ENCODE measurements at regions not wholly inside any gene's neighbourhood (a gene's known extent, or its start where the extent isn't known, plus 50 kb on each side); places are given as distances from the start of the nearest gene placed in this dataset.
"Not testable (repeated sequence)": the region's sequence is repeated elsewhere in the genome, so short reads cannot be mapped to it uniquely, and the experiment has no call there.

DNA sequence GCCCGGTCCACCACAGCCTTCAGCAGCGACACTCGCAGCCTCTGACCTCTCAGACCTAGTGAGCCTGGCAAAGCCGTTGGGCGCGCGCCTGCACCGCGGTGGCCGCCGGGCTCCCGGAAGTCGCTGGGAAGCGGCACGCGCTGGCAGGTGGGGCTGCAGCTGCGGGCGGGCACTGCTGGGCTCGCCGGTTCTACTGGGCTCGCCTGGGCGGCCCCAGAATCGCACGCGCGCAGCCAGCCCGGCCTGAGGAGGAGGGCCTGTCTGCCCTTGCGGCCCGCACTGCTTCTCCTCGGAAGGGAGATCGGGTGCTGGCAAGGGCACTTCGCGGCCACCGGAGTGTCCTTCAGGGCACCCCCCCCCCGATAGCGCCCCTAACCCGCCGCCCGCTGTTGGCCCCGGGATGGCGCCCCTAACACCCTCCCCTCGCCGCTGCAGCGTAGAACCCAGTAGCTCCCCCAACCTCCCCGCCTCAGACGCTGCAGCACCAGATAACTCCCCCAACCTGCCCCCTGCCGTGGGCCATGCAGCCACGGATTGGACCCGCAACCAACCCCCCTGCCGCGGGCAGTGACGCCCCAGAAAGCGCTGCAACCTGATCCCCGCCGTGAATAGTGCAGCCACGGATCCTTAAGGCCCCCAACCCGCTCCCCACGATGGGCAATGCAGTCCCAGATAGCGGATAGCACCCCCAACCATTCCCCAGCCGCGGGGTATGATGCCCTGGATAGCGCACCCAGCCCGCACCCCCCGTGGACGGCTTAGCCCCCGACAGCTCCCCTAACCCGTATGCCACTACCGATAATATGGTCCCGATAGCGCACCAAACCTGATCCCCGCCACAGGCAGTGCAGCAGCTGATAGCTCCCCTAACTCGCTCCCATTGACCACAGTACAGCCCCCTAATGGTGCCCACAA, 306.5 kb downstream of the TUBA3C start:
- H3K4me1 Mint-ChIP-seq (ENCODE audit: low read depth); H3K27ac Mint-ChIP-seq; DNase-seq; H3K27me3 Mint-ChIP-seq (ENCODE audit: insufficient read depth); H3K4me3 Mint-ChIP-seq; H3K36me3 Mint-ChIP-seq (ENCODE audit: low read depth): not testable (repeated sequence)
- peaks cover 17% of the 10 kb centered on the region for H3K9me3 Mint-ChIP-seq

DNA sequence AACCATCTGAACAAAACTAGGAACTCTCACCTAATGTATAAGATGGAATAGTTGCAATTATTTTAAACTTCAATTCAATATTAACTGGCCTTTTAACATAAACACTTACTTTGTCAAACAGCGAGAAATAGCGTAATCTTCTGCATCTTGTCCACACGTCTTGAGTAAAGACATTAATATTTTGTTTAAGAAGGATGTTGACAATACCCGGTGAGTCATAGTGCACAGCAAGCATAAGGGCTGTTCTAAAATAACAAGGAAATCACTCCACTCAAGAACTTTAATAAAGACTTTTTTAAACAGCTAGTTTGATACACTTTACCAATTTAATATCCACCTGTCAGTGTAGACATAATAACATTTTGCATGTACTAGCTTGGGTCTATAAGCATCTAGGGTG, 311.1 kb downstream of the TUBA3C start:
- not testable (repeated sequence) for H3K9me3 Mint-ChIP-seq; H3K27me3 Mint-ChIP-seq (ENCODE audit: insufficient read depth); H3K36me3 Mint-ChIP-seq (ENCODE audit: low read depth); H3K27ac Mint-ChIP-seq; H3K4me3 Mint-ChIP-seq; H3K4me1 Mint-ChIP-seq (ENCODE audit: low read depth); DNase-seq

DNA sequence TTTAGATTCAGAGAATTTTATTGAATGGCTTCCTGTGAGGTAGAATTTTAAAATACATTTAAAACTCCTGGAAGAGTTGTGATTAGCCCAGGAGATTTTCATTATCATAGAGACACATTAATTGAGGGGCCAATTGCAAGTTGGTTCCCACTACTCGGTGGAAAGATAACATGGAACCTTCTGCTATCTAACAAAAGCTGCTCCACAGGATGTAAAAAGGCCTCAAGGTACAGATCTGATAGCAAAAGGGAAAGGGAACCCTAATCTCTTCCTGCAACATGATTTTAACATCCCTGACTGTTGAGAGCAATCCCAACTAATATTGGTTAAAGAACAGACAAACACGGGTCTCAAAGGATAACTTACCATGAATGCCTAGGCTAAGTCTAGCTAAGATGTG, 312.3 kb downstream of the TUBA3C start:
- H3K36me3 Mint-ChIP-seq (ENCODE audit: low read depth); H3K27me3 Mint-ChIP-seq (ENCODE audit: insufficient read depth); H3K27ac Mint-ChIP-seq; DNase-seq; H3K4me1 Mint-ChIP-seq (ENCODE audit: low read depth); H3K4me3 Mint-ChIP-seq; H3K9me3 Mint-ChIP-seq: not testable (repeated sequence)

DNA sequence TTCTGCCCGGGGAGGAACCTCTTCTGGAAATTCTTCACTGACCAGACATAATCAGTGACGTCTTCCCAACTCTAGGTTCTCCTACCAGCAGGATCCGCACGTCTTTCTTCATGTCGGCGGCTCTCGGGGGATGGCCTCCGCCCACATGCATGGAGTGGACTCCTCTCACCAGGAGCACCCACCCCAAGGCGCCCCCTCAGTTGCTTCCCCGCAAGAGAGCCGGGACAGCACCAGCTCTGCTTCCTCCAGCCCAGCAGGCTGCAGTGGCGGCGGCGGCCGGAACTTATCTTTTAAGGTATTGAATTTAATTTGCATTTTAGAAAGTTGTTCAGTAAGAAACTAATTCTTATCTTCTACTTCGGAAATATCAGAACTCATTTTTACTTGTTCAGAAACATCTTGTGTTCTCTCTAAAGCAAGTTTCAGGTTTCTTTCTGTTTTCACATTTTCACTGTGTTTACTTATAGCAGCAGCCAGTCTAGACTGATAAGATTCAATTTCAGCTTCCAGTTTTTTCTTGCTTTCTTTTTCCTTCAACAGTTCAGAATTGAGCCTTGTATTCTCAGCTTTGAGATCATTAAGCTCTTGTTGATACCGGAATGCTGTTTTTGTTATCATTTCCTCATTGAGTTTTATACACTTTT, 343.5 kb downstream of the TUBA3C start:
- peaks cover 35% of the 10 kb centered on the region for H3K9me3 Mint-ChIP-seq
- H3K27ac Mint-ChIP-seq; H3K36me3 Mint-ChIP-seq (ENCODE audit: low read depth); H3K4me1 Mint-ChIP-seq (ENCODE audit: low read depth); H3K4me3 Mint-ChIP-seq; DNase-seq; H3K27me3 Mint-ChIP-seq (ENCODE audit: insufficient read depth): not testable (repeated sequence)

DNA sequence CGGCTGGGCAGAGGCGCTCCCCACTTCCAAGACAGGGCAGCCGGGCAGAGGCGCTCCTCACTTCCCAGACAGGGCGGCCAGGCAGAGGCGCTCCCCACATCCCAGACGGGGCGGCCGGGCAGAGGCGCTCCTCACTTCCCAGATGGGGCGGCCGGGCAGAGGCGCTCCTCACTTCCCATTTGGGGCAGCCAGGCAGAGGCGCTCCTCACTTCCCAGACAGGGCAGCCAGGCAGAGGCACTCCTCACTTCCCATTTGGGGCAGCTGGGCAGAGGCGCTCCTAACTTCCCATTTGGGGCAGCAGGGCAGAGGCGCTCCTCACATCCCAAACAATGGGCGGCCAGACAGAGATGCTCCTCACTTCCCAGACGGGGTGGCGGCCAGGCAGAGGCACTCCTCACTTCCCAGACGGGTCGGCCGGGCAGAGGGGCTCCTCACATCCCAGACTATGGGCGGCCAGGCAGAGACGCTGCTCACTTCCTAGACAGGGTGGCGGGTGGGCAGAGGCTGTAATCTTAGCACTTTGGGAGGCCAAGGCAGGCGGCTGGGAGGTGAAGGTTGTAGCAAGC, 344.4 kb downstream of the TUBA3C start:
- H3K27ac Mint-ChIP-seq; H3K27me3 Mint-ChIP-seq (ENCODE audit: insufficient read depth); H3K4me1 Mint-ChIP-seq (ENCODE audit: low read depth); H3K36me3 Mint-ChIP-seq (ENCODE audit: low read depth); H3K4me3 Mint-ChIP-seq; DNase-seq: not testable (repeated sequence)
- peaks cover 32% of the 10 kb centered on the region for H3K9me3 Mint-ChIP-seq

DNA sequence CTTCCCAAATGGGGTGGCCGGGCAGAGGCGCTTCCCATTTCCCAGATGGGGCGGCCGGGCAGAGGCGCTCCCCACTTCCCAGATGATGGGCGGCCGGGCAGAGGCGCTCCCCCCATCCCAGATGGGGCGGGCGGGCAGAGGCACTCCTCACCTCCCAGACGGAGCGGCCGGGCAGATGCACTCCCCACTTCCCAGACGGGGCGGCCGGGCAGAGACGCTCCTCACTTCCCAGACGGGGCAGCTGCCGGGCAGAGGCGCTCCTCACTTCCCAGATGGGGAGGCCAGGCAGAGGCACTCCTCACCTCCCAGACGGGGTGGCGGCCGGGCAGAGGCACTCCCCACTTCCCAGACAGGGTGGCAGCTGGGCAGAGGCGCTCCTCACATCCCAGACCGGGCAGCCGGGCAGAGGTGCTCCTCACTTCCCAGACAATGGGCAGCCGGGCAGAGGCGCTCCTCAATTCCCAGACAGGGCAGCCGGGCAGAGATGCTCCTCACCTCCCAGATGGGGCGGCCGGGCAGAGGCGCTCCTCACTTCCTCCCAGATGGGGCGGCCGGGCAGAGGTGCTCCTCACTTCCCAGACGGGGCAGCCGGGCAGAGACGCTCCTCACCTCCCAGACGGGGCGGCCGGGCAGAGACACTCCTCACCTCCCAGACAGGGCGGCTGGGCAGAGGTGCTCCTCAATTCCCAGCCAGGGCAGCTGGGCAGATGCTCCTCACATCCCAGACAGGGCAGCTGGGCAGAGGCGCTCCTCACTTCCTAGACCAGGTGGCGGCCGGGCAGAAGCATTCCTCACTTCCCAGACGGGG, 345.0 kb downstream of the TUBA3C start:
- H3K9me3 Mint-ChIP-seq, result peaks cover 31% of the 10 kb centered on the region
- not testable (repeated sequence) for H3K27me3 Mint-ChIP-seq (ENCODE audit: insufficient read depth); H3K27ac Mint-ChIP-seq; H3K36me3 Mint-ChIP-seq (ENCODE audit: low read depth); DNase-seq; H3K4me1 Mint-ChIP-seq (ENCODE audit: low read depth); H3K4me3 Mint-ChIP-seq

DNA sequence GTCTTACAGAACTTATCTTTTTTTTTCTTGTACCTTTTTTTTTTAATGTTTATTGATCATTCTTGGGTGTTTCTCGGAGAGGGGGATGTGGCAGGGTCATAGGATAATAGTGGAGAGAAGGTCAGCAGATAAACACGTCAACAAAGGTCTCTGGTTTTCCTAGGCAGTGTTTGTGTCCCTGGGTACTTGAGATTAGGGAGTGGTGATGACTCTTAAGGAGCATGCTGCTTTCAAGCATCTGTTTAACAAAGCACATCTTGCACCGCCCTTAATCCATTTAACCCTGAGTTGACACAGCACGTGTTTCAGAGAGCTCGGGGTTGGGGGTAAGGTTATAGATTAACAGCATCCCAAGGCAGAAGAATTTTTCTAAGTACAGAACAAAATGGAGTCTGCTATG, 345.9 kb downstream of the TUBA3C start:
- not testable (repeated sequence) for H3K4me1 Mint-ChIP-seq (ENCODE audit: low read depth); H3K36me3 Mint-ChIP-seq (ENCODE audit: low read depth); H3K27ac Mint-ChIP-seq; DNase-seq; H3K4me3 Mint-ChIP-seq; H3K27me3 Mint-ChIP-seq (ENCODE audit: insufficient read depth)
- H3K9me3 Mint-ChIP-seq, result peaks cover 30% of the 10 kb centered on the region

DNA sequence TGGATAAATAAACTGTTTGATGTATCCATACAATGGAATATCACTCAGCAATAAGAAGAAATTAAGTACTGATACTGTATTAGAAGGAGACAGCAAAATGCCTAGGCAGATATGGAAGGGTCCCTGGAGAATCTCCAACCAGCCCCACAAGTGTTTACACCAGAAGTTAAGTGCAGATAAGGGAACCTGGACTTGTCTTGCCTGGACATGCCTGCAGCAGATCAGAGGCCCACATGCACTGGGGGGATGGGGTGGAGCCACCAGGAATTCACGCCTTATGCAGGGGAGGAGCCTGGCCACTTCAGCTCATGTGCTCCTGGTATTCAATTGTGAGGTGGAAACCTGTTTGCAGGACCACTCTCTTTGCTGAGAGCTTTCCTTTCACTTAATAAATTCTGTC, 356.9 kb downstream of the TUBA3C start:
- not testable (repeated sequence) for H3K4me3 Mint-ChIP-seq; DNase-seq; H3K36me3 Mint-ChIP-seq (ENCODE audit: low read depth); H3K27me3 Mint-ChIP-seq (ENCODE audit: insufficient read depth); H3K27ac Mint-ChIP-seq; H3K4me1 Mint-ChIP-seq (ENCODE audit: low read depth)
- H3K9me3 Mint-ChIP-seq, result peaks cover 17% of the 10 kb centered on the region

DNA sequence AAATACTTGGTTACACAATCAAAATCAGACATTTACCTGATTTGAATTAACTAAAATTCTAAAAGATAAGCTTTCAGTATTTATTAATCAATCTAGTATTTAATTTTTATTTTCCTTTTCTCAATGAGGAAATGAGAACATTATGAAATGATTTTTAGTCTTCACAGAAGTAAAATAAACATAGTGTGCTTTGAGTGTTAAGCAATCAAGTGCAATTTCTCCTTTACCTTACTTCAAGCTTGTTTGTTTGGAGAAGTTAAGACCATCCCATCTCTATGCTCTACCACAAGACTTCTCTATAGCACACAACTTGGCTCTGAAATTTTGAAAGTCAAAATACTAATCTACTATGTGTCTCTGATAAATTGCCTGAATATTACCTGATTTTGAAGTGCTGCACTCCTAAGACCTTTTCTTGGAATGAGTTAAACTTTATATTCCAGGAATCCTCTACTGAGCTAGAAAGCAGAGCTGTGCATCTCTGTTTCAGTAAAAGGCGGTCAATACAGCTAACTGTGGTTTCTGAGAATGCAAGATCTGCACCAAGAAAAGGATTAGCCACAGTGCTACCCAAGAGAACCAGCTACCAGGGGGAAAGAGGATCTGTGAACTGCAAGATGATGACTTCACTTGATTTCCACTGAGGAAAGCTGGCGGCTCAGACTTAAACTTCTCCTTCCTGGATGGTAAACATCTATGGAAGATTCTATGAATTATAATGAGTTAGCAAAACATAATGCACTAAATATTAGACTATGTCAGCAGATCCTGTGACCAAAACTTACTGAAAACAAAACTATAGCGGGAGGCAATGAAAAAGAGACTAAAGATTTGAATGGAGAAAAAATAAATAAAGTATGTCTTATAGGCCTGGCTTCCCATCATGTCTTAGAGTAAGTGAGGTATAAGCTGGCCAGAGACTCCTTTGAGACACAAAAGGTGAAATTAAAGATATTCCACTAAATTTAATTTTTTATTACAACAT, 358.7 kb downstream of the TUBA3C start:
- not testable (repeated sequence) for H3K36me3 Mint-ChIP-seq (ENCODE audit: low read depth); H3K27me3 Mint-ChIP-seq (ENCODE audit: insufficient read depth); H3K27ac Mint-ChIP-seq; H3K4me1 Mint-ChIP-seq (ENCODE audit: low read depth); H3K4me3 Mint-ChIP-seq; DNase-seq
- peaks cover 16% of the 10 kb centered on the region for H3K9me3 Mint-ChIP-seq

DNA sequence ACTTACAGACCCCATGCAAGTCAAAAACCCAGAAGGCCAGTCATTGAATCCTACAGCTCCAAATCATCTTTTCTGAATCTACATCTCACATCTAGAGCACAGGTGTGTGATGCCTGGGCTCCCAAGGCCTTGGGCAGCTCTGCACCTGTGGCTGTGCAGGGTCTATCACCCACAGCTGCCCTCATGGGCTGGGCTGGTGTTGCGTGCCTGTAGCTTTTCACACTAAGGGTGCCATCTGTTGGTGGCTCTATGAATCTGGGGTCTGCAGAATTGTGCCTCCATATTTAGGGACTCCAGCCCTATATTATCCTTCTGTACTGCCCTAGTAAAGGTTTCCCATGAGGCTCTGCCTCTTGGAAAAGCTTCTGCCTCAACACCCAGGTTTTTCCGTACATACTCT, 407.6 kb downstream of the TUBA3C start:
- not testable (repeated sequence) for H3K27ac Mint-ChIP-seq; DNase-seq; H3K4me3 Mint-ChIP-seq; H3K36me3 Mint-ChIP-seq (ENCODE audit: low read depth); H3K4me1 Mint-ChIP-seq (ENCODE audit: low read depth); H3K27me3 Mint-ChIP-seq (ENCODE audit: insufficient read depth)
- peaks cover 31% of the 10 kb centered on the region for H3K9me3 Mint-ChIP-seq

DNA sequence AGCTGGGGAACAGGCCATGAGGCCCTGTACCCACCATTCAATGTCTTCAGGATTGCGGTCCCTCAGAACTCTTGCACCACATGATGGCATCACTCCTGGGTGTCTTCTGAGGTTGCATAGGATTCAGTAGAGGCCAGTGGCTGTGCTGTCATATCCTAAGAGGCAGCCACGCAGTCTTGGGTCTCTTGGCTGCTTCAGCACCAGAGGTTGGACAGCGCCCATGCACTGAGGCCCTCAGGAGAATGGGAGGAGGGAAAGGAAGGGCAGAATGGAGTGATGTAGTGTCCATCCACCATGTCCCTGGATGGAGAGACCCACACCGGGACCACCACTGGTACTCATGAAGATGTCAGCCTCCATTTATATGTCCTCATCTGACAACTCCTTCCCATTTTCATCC, 439.9 kb downstream of the TUBA3C start:
- not testable (repeated sequence) for H3K4me1 Mint-ChIP-seq (ENCODE audit: low read depth); H3K27ac Mint-ChIP-seq; H3K27me3 Mint-ChIP-seq (ENCODE audit: insufficient read depth); DNase-seq; H3K4me3 Mint-ChIP-seq; H3K36me3 Mint-ChIP-seq (ENCODE audit: low read depth)
- H3K9me3 Mint-ChIP-seq, result peaks cover 51% of the 10 kb centered on the region
